GM12878 (cell line): ENCODE measurements at regions not wholly inside any gene's neighbourhood (a gene's known extent, or its start where the extent isn't known, plus 50 kb on each side); places are given as distances from the start of the nearest gene placed in this dataset.

Source experiments
- ASH2L ChIP-seq: fragments of 300-600, 200-600 bp; sonication (generic); IDR thresholded peaks from 2 replicates; pipeline ENCODE4 v1.6.1; 2017; ENCODE audit warnings: low read depth, mild to moderate bottlenecking, borderline replicate concordance
- BCL3 ChIP-seq: IDR thresholded peaks from 2 replicates; pipeline ENCODE4 v1.6.1; 2011; ENCODE audit warnings: borderline replicate concordance, low read depth, mild to moderate bottlenecking, moderate library complexity, low read length; ENCODE audit not compliant: insufficient read depth, poor library complexity, severe bottlenecking
- BCLAF1 ChIP-seq: fragments of 450-650 bp; IDR thresholded peaks from 2 replicates; pipeline ENCODE4 v1.6.1; 2017; ENCODE audit warnings: antibody characterized with exemption, mild to moderate bottlenecking, moderate library complexity
- BMI1 ChIP-seq: fragments of 450-650 bp; IDR thresholded peaks from 2 replicates; pipeline ENCODE4 v1.6.1; 2016; ENCODE audit warnings: mild to moderate bottlenecking, moderate library complexity, borderline replicate concordance
- CBX5 ChIP-seq: sonication (generic); IDR thresholded peaks from 2 replicates; pipeline ENCODE4 v1.6.1; 2016; ENCODE audit warnings: low read depth, moderate library complexity, mild to moderate bottlenecking, inconsistent platforms
- CHD1 ChIP-seq: IDR thresholded peaks from 2 replicates; pipeline ENCODE4 v1.6.1; 2012; ENCODE audit warnings: low read depth, low read length, improper control_type of control experiment
- CTCF ChIP-seq, 3 experiments: IDR thresholded peaks in 2 of 3; conservative IDR thresholded peaks in 1 of 3; 2 replicates each; pipeline ENCODE4 v1.5.1; 2011; ENCODE audit warnings: low read depth in 3 of 3, low read length in 3 of 3, mild to moderate bottlenecking in 3 of 3, control low read depth in 2 of 3, moderate library complexity in 2 of 3, inconsistent platforms in 1 of 3, mixed read lengths in 1 of 3; ENCODE audit not compliant: control insufficient read depth in 2 of 3, insufficient read depth in 1 of 3; ENCODE audit errors: extremely low read depth in 1 of 3
- ETV6 ChIP-seq, 2 experiments: fragments of 450-650 bp in 1 of 2; IDR thresholded peaks in 1 of 2; conservative IDR thresholded peaks in 1 of 2; 2 replicates each; pipeline ENCODE4 v1.6.1; 2014; ENCODE audit warnings: antibody characterized with exemption in 1 of 2, borderline replicate concordance in 1 of 2, low read depth in 1 of 2, mild to moderate bottlenecking in 1 of 2, moderate library complexity in 1 of 2
- FOXK2 ChIP-seq: fragments of 450-650 bp; IDR thresholded peaks from 2 replicates; pipeline ENCODE4 v1.6.1; 2017; ENCODE audit warnings: mild to moderate bottlenecking, moderate library complexity
- HDAC2 ChIP-seq: fragments of 200-600 bp; sonication (generic); IDR thresholded peaks from 2 replicates; pipeline ENCODE4 v1.6.1; 2017
- MXI1 ChIP-seq: fragments of 150-350 bp; IDR thresholded peaks from 2 replicates; pipeline ENCODE4 v1.6.1; 2011; ENCODE audit warnings: low read depth, mild to moderate bottlenecking, inconsistent platforms, low read length, improper control_type of control experiment
- NFYB ChIP-seq: IDR thresholded peaks from 2 replicates; pipeline ENCODE4 v1.6.1; 2011; ENCODE audit warnings: low read depth, mild to moderate bottlenecking, low read length, improper control_type of control experiment, moderate library complexity; ENCODE audit not compliant: insufficient read depth
- NR2C1 ChIP-seq: fragments of 450-650 bp; IDR thresholded peaks from 2 replicates; pipeline ENCODE4 v1.6.1; 2017; ENCODE audit warnings: antibody characterized with exemption, mild to moderate bottlenecking, moderate library complexity
- PKNOX1 ChIP-seq: fragments of 450-650 bp; IDR thresholded peaks from 2 replicates; pipeline ENCODE4 v1.6.1; 2016; ENCODE audit warnings: mild to moderate bottlenecking
- PRDM15 ChIP-seq: fragments of 450-650 bp; formaldehyde crosslinking; IDR thresholded peaks from 2 replicates; pipeline ENCODE4 v1.4.0; 2020; ENCODE audit warnings: mild to moderate bottlenecking, moderate library complexity
- RB1 ChIP-seq: fragments of 450-650 bp; formaldehyde crosslinking; IDR thresholded peaks from 2 replicates; pipeline ENCODE4 v1.6.1; 2017; ENCODE audit warnings: mild to moderate bottlenecking, borderline replicate concordance
- SIN3A ChIP-seq: IDR thresholded peaks from 2 replicates; pipeline ENCODE4 v1.6.1; 2012; ENCODE audit warnings: low read depth, low read length, improper control_type of control experiment
- SREBF1 ChIP-seq: IDR thresholded peaks from 2 replicates; pipeline ENCODE4 v1.6.1; 2012; ENCODE audit warnings: mild to moderate bottlenecking, low read length
- STAT1 ChIP-seq: fragments of 450-650 bp; conservative IDR thresholded peaks from 2 replicates; pipeline ENCODE4 v1.6.1; 2014; ENCODE audit warnings: antibody characterized with exemption, mild to moderate bottlenecking
- STAT3 ChIP-seq: IDR thresholded peaks from 2 replicates; pipeline ENCODE4 v1.6.1; 2011; ENCODE audit warnings: low read depth, low read length, improper control_type of control experiment

GRCh38 chr1:31505911-31506497 is 70.3 kb upstream of the TINAGL1 start (continued):
- TF ChIP-seq ETV6 (conservative IDR thresholded peaks at IDR 0.05 in 1 of 2, IDR thresholded peaks at IDR 0.05 in 1 of 2; ENCODE audit: borderline replicate concordance in 1 of 2, low read depth in 1 of 2) (no peak), CBX5 (no peak), NR2C1 (no peak), BMI1 (no peak), BCLAF1 (no peak), CHD1 (no peak), NFYB (no peak), MXI1 (peak; percentile 62), FOXK2 (no peak; the same call in 1 of the 2 replicates), RB1 (no peak), BCL3 (no peak), PKNOX1 (no peak), CTCF (IDR thresholded peaks at IDR 0.05 in 2 of 3, conservative IDR thresholded peaks at IDR 0.05 in 1 of 3; ENCODE audit: control insufficient read depth in 2 of 3, extremely low read depth in 1 of 3, insufficient read depth in 1 of 3, low read depth in 3 of 3, low read length in 3 of 3) (no peak), STAT1 (no peak), ASH2L (no peak), STAT3 (no peak), PRDM15 (CRISPR knock-in tag) (no peak), SREBF1 (no peak), HDAC2 (no peak), SIN3A (no peak)
